Glutamatergic neuron (in vitro differentiated cells): ENCODE measurements at regions not wholly inside any gene's neighbourhood (a gene's known extent, or its start where the extent isn't known, plus 50 kb on each side); places are given as distances from the start of the nearest gene placed in this dataset.

ENCODE experiments used
- DNase-seq: peaks from one replicate; pipeline ENCODE4 v3.0.0; 2022
- H3K27ac Mint-ChIP-seq: one replicate; pipeline ENCODE4 v1.8.0; 2020; ENCODE audit warnings: mild to moderate bottlenecking, mixed read lengths, inconsistent platforms; ENCODE audit not compliant: unreplicated experiment
- H3K27me3 Mint-ChIP-seq: one replicate; pipeline ENCODE4 v1.8.0; 2020; ENCODE audit warnings: mild to moderate bottlenecking, moderate library complexity, mixed read lengths, inconsistent platforms; ENCODE audit not compliant: unreplicated experiment
- H3K36me3 Mint-ChIP-seq: one replicate; pipeline ENCODE4 v1.8.0; 2020; ENCODE audit warnings: mild to moderate bottlenecking, mixed read lengths, inconsistent platforms; ENCODE audit not compliant: unreplicated experiment
- H3K4me1 Mint-ChIP-seq: one replicate; pipeline ENCODE4 v1.8.0; 2020; ENCODE audit warnings: mild to moderate bottlenecking, low read depth, mixed read lengths, inconsistent platforms; ENCODE audit not compliant: unreplicated experiment
- H3K4me3 Mint-ChIP-seq: one replicate; pipeline ENCODE4 v1.8.0; 2020; ENCODE audit warnings: mild to moderate bottlenecking, mixed read lengths, inconsistent platforms; ENCODE audit not compliant: unreplicated experiment
- H3K9me3 Mint-ChIP-seq: one replicate; pipeline ENCODE4 v1.8.0; 2020; ENCODE audit warnings: mild to moderate bottlenecking, moderate library complexity, mixed read lengths, inconsistent platforms; ENCODE audit not compliant: unreplicated experiment
- CTCF ChIP-seq: fragments of 200-600 bp; sonication (generic); IDR thresholded peaks from one replicate; pipeline ENCODE4 v1.5.0; 2021; ENCODE audit not compliant: partially characterized antibody, unreplicated experiment

DNA sequence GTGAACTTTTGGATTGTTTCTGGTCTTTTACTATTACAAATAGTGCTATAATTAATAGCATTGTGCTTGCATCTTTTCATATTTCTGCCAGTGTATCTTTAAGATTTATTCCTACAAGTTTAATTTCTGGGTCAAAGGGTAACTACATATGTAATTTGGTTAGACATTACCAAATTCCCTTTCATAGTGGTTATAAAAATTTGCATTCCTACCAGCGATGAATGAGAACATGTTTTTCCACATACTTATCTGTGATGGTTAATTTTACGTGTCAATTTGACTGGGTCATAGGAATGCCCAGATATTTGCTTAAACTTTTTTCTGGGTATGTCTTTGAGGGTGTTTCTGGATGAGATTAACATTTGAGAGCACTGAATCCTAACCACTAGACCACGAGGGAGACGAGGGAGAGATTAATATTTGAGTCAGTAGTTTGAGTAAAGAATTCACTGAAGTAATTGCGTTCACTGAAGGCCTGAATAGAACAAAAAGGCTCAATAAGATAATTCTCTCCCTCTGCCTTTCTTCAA, 132.3 kb upstream of the NEO1 start:
- no peak for TF ChIP-seq CTCF
- H3K9me3 Mint-ChIP-seq = no peaks in the 10 kb centered on the region
- H3K4me1 Mint-ChIP-seq = peaks cover 8% of the 10 kb centered on the region
- H3K36me3 Mint-ChIP-seq = no peaks in the 10 kb centered on the region
- no peak overlapping the region for H3K4me3 Mint-ChIP-seq
- H3K27ac Mint-ChIP-seq = no peak overlapping the region
- DNase-seq = no peak
- no peaks in the 10 kb centered on the region for H3K27me3 Mint-ChIP-seq

DNA sequence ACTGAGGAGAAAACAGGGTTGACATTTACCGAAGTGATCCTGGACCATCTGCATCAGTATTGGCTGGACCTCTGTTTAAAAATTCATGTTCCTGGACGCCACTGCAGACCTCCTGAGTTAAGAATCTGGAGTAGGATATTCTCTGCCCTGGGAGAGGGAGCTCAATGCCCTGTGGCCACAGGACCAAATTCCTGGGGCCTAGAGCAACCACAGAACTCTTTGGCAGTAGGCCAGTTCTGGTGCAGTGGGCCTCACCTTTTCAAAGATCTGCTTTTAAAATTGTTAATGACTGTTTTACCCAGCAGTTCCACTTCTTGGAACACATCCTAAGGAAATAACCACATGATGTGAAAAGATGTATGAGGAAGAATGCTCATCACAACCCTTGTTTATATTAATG, 133.3 kb upstream of the ADPGK start:
- Mint-ChIP-seq H3K9me3 (peaks cover 9% of the 10 kb centered on the region), H3K36me3 (no peaks in the 10 kb centered on the region), H3K4me3 (no peak overlapping the region), H3K27ac (no peak overlapping the region), H3K27me3 (peaks cover 10% of the 10 kb centered on the region), H3K4me1 (peaks cover 22% of the 10 kb centered on the region)
- DNase-seq = no peak
- no peak for TF ChIP-seq CTCF

GRCh38 chr15:72916378-72916777, 132.8 kb upstream of the ADPGK start:
- no peak overlapping the region for H3K27ac Mint-ChIP-seq
- no peaks in the 10 kb centered on the region for H3K36me3 Mint-ChIP-seq
- H3K9me3 Mint-ChIP-seq = peaks cover 13% of the 10 kb centered on the region
- H3K27me3 Mint-ChIP-seq = peaks cover 11% of the 10 kb centered on the region
- no peak overlapping the region for H3K4me3 Mint-ChIP-seq
- TF ChIP-seq CTCF = no peak
- DNase-seq = no peak
- peaks cover 26% of the 10 kb centered on the region for H3K4me1 Mint-ChIP-seq

GRCh38 chr15:72915843-72916242, 132.3 kb upstream of the ADPGK start:
- Mint-ChIP-seq H3K27me3 (peaks cover 11% of the 10 kb centered on the region), H3K36me3 (no peaks in the 10 kb centered on the region), H3K27ac (no peak overlapping the region), H3K9me3 (peaks cover 13% of the 10 kb centered on the region), H3K4me1 (peaks cover 26% of the 10 kb centered on the region), H3K4me3 (no peak overlapping the region)
- no peak for TF ChIP-seq CTCF
- DNase-seq = no peak

GRCh38 chr15:72912996-72913395, 129.4 kb upstream of the ADPGK start:
- no peak for TF ChIP-seq CTCF
- DNase-seq = no peak
- Mint-ChIP-seq H3K4me3 (no peak overlapping the region), H3K9me3 (peaks cover 16% of the 10 kb centered on the region), H3K27me3 (peaks cover 11% of the 10 kb centered on the region), H3K27ac (peak overlapping the region; percentile 98), H3K4me1 (peaks cover 39% of the 10 kb centered on the region), H3K36me3 (no peaks in the 10 kb centered on the region)
